Superior temporal gyrus (tissue), 1 donor: ENCODE measurements at regions not wholly inside any gene's neighbourhood (a gene's known extent, or its start where the extent isn't known, plus 50 kb on each side); places are given as distances from the start of the nearest gene placed in this dataset.
"Not testable (repeated sequence)": the region's sequence is repeated elsewhere in the genome, so short reads cannot be mapped to it uniquely, and the experiment has no call there.

Experiments
- DNase-seq: peaks from one replicate; pipeline ENCODE4 v3.0.0-alpha.2; 2016; ENCODE audit errors: extremely low spot score

GRCh38 chr6:130557481-130558112 is 191.8 kb downstream of the TMEM200A start:
- DNase-seq = no peak

- DNase-seq = no peak
These were observed 192.3 kb downstream of the TMEM200A start for GRCh38 chr6:130558131-130558530.

DNA sequence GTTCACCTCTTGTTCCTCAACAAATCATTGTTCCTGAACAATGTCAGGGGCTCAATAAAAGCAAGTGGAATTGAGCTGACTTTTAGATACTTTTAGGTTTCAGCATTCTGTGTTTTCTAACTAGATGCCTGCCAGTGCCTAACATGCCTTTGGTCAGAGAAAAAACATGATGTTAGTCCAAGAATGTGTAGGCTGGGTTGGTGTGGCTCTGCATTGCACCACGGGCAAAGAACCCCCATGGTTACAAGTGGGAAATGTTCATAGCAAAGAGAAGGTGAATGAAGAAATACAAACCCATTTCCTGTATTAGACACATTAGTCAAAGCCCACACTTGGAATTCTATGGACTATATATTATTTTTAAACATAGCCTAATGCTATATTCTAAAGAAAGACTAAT is 193.3 kb downstream of the TMEM200A start:
- no peak for DNase-seq

DNA sequence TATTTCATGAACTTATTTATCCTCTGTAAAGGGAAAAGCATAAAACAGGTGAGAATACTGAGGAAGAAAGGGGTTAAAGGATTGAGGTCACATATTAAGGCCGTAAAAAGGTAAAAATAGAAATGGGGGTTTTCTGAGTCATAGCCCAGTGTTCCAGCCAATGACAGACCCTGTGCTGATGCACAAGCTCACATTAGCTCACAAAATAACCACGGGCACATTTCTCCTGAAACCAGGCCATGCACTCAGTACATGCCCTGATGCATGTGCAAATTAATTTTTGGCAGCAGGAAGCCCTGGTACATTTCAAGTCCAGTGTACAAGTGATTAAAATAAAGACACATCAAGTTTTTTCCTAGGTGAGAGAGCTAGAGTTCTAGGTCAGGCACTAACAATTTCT is 194.4 kb downstream of the TMEM200A start:
- no peak for DNase-seq

- not testable (repeated sequence) for DNase-seq
These were observed 195.3 kb downstream of the TMEM200A start for GRCh38 chr6:130561159-130561558.

DNA sequence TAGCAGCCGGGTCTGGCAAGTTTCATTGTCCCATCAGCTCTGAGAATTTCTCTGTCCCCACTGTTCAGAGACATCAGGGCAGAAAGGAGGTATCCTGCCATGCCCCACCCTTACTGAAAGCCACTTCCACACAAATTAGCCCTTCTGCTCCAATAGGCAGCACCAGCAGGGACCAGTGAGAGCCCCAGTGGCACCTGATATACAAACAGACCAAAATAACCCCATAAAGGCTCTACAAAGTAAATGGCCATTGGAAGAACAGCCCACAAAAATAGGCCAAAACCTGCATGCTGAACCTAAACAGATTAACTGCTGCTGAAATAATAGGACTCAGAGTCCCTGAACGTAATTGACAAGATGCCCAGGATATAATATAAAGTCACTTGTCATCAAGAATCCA is 199.9 kb downstream of the TMEM200A start:
- no peak for DNase-seq

GRCh38 chr6:130574146-130574545 is 208.3 kb downstream of the TMEM200A start:
- no peak for DNase-seq

DNA sequence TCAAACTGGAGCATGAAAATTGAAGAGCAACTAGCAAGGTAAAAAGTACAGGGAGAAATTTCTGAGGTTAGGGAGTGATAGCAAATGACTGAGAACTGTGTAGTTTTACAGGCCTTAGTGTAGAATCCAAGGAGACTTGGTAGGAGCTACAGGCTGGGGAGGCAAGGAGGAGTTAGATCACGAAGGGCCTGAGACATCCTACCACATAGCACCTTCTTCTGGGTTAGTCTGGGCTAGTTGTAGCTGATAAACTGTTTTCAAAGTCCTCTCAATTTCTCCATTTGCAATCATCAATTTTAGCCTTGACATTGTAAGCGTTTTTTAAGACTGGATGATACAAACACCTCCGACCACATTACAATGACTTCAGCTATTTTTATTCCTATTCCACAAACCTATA is 209.7 kb downstream of the TMEM200A start:
- DNase-seq = no peak

GRCh38 chr6:130575971-130576370 is 210.2 kb downstream of the TMEM200A start:
- DNase-seq = no peak

DNA sequence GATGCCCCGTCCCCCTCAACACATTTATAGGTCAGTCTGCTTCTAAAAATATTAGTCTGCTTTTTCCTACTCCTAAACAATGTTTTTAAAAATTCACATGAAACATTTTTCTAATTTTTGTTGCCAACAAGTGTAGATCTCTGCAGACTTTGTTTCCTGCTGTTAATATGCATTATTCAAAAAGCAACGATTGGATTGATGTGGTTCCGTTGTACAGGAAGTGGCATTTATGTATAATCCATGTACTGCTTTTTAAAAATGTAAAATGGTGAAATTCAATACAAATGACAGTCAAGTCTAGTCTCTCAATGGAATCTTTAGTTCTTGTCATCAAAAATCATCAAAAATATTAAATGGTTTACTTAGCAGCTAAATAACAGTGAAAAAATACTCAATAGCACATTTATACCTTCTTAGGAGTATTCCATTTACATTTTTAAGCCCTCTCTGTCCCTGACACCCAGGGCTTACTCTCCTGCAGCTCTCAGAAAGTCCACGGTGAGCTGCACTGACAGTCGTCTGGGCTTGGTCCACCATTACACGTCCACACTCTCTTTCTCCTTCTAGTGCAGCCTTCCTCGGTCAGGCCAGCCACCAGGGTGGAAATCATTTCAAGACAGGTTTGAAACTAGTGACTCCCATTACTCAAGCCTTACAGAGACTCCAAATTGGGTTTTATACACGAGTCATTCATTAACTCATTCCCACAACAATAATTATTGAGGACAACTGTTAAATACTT is 211.5 kb downstream of the TMEM200A start:
- no peak for DNase-seq

- DNase-seq = no peak
These were observed 212.9 kb downstream of the TMEM200A start for GRCh38 chr6:130578713-130579112.

GRCh38 chr6:130583268-130583667 is 217.5 kb downstream of the TMEM200A start:
- DNase-seq = no peak

DNA sequence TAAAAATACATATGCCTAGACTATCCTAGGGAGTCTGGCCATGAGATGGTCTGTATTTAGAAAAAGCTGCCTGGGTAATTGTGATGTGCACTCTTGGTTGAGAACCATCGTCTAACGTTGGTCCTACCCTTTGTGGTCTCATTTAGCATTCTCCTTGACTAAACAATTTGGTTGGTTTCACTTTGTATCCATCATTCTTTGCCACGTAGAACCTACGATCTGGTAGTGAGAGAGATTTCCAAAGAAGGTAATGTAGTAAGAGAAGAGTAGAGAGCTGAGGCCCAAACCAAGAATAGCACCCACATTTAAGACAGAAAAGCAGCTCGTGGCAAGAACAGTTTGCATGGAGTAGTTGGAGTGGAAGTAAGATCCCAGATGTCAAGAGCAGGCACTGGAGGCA is 219.8 kb downstream of the TMEM200A start:
- DNase-seq = no peak

DNA sequence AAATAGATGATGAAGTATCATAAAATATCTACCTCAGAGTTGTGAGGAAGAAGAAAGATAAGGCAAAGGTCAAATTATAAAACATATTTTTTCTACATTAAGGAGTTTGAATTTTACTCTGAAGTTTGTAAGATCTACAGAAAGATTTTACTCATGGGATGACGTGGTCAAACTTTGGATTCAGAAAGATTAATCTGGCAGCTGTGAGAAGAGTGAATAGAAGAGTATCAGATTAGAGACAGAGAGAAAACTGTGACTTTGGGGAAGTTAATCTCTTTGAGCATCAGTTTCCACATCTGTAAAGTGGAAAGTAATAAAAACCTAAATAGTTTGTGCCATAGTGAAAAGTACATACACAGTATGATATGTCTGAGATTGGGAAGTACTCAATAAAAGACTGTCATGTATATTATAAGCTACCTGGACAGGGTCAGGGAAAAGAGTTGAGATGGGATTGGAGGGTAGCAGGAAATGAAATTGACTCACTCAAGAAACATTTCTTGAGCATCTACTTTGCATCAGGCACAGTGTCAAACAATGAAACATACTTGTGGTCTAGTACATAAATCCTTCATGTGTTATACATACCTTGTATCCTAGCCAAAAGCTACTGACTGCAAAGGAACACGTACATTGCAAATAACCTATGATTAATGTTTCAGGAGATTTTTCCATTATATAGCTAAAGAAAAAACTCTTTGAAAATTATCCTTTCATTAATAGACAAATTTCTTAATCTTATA is 222.1 kb downstream of the TMEM200A start:
- no peak for DNase-seq

DNA sequence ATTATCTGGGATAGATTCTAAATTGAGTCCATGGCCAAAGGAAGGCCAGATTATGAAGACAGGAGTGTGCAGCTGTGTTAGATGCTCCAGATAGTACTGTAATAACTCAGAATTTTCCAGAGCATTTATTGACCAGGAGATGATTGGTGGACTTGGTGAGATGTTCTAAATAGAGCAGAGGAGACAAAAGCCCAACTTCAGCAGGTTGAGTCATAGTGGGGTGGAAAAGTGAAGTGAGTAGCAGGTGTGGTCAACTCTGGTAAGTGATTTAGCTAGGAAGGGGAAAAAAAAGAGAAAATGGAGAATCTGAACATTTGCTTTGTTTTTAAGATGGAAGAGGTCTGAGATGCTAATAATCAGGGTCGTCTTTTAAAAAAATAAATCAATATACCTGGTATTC is 227.4 kb downstream of the TMEM200A start:
- DNase-seq = no peak

DNA sequence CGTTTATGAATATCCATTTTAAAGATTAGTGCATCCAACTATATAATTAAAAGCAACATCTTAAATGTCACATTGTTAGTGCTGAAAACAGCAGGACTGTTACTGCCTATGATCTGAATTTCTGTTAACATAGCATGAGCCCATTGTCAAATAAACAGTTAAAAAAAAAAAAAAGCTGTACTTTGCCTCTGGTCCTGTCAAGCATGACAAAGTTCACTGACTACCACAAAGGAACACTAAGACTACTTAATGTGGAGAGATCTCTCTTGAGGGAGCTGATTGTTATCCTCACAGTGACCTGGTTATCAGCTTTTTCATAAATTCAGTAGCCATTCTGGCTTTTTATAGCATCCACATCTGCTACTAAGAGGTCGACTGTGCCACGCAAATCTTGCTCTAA is 228.1 kb downstream of the TMEM200A start:
- DNase-seq = no peak

DNA sequence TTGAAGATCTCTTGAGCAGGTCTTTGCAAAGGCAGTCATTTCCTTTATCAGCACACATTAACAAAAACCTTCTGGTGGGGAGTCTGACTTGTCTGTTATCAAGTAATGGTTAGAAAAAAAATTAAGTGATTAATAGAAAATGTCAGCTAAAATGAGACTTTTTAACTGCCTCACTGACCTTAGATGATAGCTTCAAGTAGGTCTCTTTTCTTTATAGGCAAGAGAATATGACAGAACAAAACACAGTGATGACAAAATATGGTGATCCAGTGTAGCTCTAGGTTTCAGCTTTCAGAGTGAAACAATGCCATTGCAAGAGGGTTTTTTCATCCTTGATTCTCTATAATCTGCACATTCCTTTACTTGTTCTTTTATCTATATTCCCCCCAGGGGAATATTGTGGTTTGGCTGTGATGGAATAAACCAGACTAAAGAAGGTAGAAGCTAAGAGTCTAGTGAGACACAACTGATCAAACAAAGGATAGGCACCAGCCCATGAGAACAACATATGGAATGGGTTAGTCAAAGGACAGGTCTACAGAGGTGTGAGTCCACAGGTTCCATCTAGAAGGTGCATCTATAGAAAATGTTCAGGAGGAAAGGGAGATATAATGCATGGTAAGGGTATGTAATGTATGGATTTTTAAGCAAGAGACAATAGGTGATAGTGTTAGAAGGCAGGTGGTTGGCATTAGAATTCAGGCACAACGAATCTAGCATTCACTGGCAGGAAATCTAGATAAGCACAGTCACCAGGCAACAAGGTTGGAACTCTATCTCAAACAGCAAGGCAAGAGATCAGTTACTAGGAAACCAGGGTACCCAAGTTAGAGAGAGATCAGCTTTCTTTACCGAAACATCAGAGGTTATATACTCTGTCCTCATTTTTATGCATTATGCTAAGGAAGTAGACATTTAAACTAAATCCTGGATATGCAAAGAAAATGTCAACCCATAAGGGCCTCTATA is 228.9 kb upstream of the SMLR1 start:
- DNase-seq = no peak

- no peak for DNase-seq
These were observed 226.3 kb upstream of the SMLR1 start for GRCh38 chr6:130600880-130601341.

GRCh38 chr6:130602151-130602770 is 224.9 kb upstream of the SMLR1 start:
- DNase-seq = no peak

DNA sequence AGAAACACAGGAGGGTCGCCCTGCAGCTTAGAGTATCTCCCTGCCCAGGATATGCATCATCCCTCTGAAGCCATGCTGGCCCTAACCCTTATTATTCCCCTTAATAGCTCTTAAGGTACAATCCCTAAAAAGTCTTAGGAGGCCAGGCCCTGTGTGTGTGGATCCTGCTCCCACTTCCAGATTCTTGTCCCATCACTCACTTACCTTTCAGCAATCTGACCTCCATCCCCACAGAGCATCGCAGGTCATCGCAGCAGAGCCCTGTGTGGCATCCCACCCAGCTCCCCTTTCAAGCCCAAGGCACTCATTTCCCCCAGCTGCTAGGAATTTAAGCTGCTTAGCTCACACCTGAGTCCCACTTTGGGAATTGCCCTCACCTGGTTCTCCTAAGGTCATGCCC is 223.8 kb upstream of the SMLR1 start:
- DNase-seq = no peak

DNA sequence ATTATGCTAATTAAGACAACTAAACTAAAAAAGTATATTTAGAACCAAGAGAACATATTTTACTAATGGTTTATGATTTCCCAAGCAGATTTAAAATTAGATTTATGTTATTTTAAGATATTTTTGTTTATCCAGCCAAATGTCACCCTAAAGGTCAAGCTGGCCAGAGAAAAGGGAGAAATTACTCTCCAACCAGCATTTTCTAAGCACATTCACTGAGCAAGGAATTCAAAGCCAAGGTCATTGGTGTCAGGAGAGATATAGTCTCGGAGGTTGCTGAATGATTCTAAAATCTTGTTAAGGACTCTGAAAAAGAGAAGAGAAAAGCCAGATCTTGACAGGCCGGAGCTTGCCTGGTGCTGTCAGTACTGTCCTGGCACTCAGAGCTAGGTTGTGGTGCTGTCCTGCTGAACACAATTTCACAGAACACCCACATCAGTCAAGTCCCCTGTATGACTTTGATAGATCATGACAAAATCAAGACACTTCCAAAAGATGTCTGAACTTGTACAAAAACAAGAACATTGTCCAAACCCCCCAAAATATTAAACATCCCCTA is 222.3 kb upstream of the SMLR1 start:
- DNase-seq = no peak
